BE2C (cell line): ENCODE measurements at regions not wholly inside any gene's neighbourhood (a gene's known extent, or its start where the extent isn't known, plus 50 kb on each side); places are given as distances from the start of the nearest gene placed in this dataset.

Experiments used
- DNase-seq: peaks from one replicate; pipeline ENCODE4 v3.0.0-alpha.2; 2020
- H3K27me3 ChIP-seq: fragments of 250-450 bp; sonication (Bioruptor Pico); 2 replicates; pipeline ENCODE4 v1.5.1; 2020; ENCODE audit warnings: mild to moderate bottlenecking
- H3K36me3 ChIP-seq: fragments of 250-450 bp; sonication (Bioruptor Pico); 2 replicates; pipeline ENCODE4 v1.5.1; 2020; ENCODE audit warnings: mild to moderate bottlenecking
- H3K4me1 ChIP-seq: fragments of 250-450 bp; sonication (Bioruptor Pico); 2 replicates; pipeline ENCODE4 v1.5.1; 2020
- H3K4me3 ChIP-seq: 2 replicates; pipeline ENCODE4 v1.5.1; 2011; ENCODE audit warnings: low read depth, low read length
- H3K9me3 ChIP-seq: fragments of 250-450 bp; sonication (Bioruptor Pico); 2 replicates; pipeline ENCODE4 v1.5.1; 2020
- CTCF ChIP-seq: IDR thresholded peaks from 2 replicates; pipeline ENCODE4 v1.5.1; 2012; ENCODE audit warnings: mild to moderate bottlenecking, low read depth, low read length

- no peaks in the 10 kb centered on the region for H3K36me3 ChIP-seq
- no peak overlapping the region for H3K4me3 ChIP-seq
- H3K9me3 ChIP-seq = no peaks in the 10 kb centered on the region
- TF ChIP-seq CTCF = no peak
- DNase-seq = no peak
- no peaks in the 10 kb centered on the region for H3K4me1 ChIP-seq
- no peaks in the 10 kb centered on the region for H3K27me3 ChIP-seq
Observed at GRCh38 chr3:168823466-168823865, 727.7 kb upstream of the GOLIM4 start.

- DNase-seq = no peak
- TF ChIP-seq CTCF = no peak
- no peaks in the 10 kb centered on the region for H3K27me3 ChIP-seq
- H3K4me3 ChIP-seq = no peak overlapping the region
- H3K9me3 ChIP-seq = no peaks in the 10 kb centered on the region
- no peaks in the 10 kb centered on the region for H3K36me3 ChIP-seq
- no peaks in the 10 kb centered on the region for H3K4me1 ChIP-seq
Observed at GRCh38 chr3:168820810-168821415, 725.2 kb upstream of the GOLIM4 start.

GRCh38 chr3:168817177-168817576 lies 721.5 kb upstream of the GOLIM4 start:
- no peaks in the 10 kb centered on the region for H3K4me1 ChIP-seq
- H3K27me3 ChIP-seq = no peaks in the 10 kb centered on the region
- no peak overlapping the region for H3K4me3 ChIP-seq
- no peaks in the 10 kb centered on the region for H3K9me3 ChIP-seq
- H3K36me3 ChIP-seq = no peaks in the 10 kb centered on the region
- TF ChIP-seq CTCF = no peak
- no peak for DNase-seq

- no peak for DNase-seq
- no peak for TF ChIP-seq CTCF
- no peak overlapping the region for H3K4me3 ChIP-seq
- H3K9me3 ChIP-seq = no peaks in the 10 kb centered on the region
- H3K4me1 ChIP-seq = no peaks in the 10 kb centered on the region
- H3K36me3 ChIP-seq = no peaks in the 10 kb centered on the region
- H3K27me3 ChIP-seq = no peaks in the 10 kb centered on the region
Observed at GRCh38 chr3:168815946-168816345, 720.2 kb upstream of the GOLIM4 start.

GRCh38 chr3:168813225-168813802 lies 717.6 kb upstream of the GOLIM4 start:
- H3K4me1 ChIP-seq = no peaks in the 10 kb centered on the region
- no peaks in the 10 kb centered on the region for H3K9me3 ChIP-seq
- no peak for TF ChIP-seq CTCF
- DNase-seq = no peak
- H3K36me3 ChIP-seq = no peaks in the 10 kb centered on the region
- H3K27me3 ChIP-seq = no peaks in the 10 kb centered on the region
- H3K4me3 ChIP-seq = no peak overlapping the region

- Histone ChIP-seq H3K36me3 (no peaks in the 10 kb centered on the region), H3K9me3 (no peaks in the 10 kb centered on the region), H3K4me3 (no peak overlapping the region), H3K4me1 (no peaks in the 10 kb centered on the region), H3K27me3 (no peaks in the 10 kb centered on the region)
- no peak for DNase-seq
- no peak for TF ChIP-seq CTCF
Observed at GRCh38 chr3:168812234-168812633, 716.5 kb upstream of the GOLIM4 start.
